Tibial nerve (tissue), 4 donors: ENCODE measurements at regions not wholly inside any gene's neighbourhood (a gene's known extent, or its start where the extent isn't known, plus 50 kb on each side); places are given as distances from the start of the nearest gene placed in this dataset.

Source experiments
- DNase-seq, 2 donors: peaks; one replicate each; pipeline ENCODE4 v3.0.0-alpha.2; 2019; ENCODE audit warnings: low spot score in 2 of 2
- H3K27ac ChIP-seq, 4 donors: fragments of 200-600 bp; sonication (generic) in 3 of 4; one replicate each; pipeline ENCODE4 v1.5.1; 2017 to 2019; ENCODE audit warnings: mild to moderate bottlenecking in 1 of 4
- H3K27me3 ChIP-seq, 2 donors: fragments of 200-600 bp; sonication (generic) in 1 of 2; one replicate each; pipeline versions ENCODE4 v1.5.1 to v1.6.0; 2017 to 2019
- H3K36me3 ChIP-seq, 3 donors: fragments of 200-600 bp; sonication (generic); one replicate each; pipeline ENCODE4 v1.5.1; 2018 to 2019
- H3K4me1 ChIP-seq, 4 donors: fragments of 200-600 bp; sonication (generic) in 3 of 4; one replicate each; pipeline ENCODE4 v1.5.1; 2017 to 2019
- H3K4me3 ChIP-seq, 4 donors: fragments of 200-600 bp; sonication (generic) in 3 of 4; one replicate each; pipeline ENCODE4 v1.5.1; 2017 to 2019; ENCODE audit warnings: mild to moderate bottlenecking in 1 of 4, moderate library complexity in 1 of 4
- H3K9me3 ChIP-seq, 4 donors: fragments of 200-600 bp; sonication (generic) in 3 of 4; one replicate each; pipeline ENCODE4 v1.5.1; 2017 to 2019
- EP300 ChIP-seq, 2 donors: sonication (generic); formaldehyde crosslinking; IDR thresholded peaks; one replicate each; pipeline ENCODE4 v1.6.1; 2017; ENCODE audit warnings: antibody characterized with exemption in 2 of 2, mild to moderate bottlenecking in 1 of 2
- POLR2A ChIP-seq, 2 donors: fragments of 450-650 bp; IDR thresholded peaks; one replicate each; pipeline ENCODE4 v1.6.1; 2017; ENCODE audit warnings: antibody characterized with exemption in 2 of 2, mild to moderate bottlenecking in 2 of 2, moderate library complexity in 2 of 2
- WGBS, 2 donors: methylation state at CpG; one replicate each; pipeline ENCODE4 v1.1.5; 2018; 5-methylcytosine and 5-hydroxymethylcytosine counted together
- TF ChIP-seq, protein P1 (sequence below), 5 experiments: fragments of 200-600 bp in 3 of 5; fragments of 450-650 bp in 2 of 5; sonication (generic) in 3 of 5; IDR thresholded peaks; one replicate each; pipeline ENCODE4 v1.5.1; 2016 to 2019; ENCODE audit warnings: antibody characterized with exemption in 5 of 5, mild to moderate bottlenecking in 3 of 5, moderate library complexity in 2 of 5

DNA sequence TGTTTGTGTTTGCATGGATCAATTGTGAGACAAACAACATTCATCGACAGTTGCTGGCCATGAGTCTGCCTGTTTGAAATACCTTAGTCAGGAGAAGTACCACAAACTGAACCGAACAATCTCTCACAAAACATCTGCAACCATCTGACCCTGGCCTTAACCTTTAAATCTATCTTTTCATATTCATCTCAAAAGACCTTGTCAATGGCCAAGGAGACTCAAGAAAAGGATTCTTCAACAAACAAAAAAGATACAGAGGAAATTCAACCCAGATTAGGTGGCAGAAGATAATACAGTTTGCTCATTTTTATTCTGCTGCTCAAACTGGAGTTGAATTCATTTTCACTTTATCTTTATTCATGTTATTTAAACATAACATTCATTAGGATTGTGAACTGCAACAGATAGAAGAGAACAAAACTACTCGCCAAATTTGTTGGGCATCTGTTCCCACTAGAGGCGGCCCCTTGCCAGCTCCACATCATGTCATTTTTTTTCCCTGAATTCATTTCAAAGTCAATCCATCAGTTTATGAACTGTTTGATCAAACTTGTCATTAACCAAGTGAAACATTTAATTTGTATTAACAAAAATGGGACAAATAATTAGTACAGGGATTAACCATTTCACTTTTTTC lies 152.3 kb upstream of the OTX2 start:
- Histone ChIP-seq H3K27ac (no peak overlapping the region), H3K4me1 (no peaks in the 10 kb centered on the region), H3K27me3 (no peaks in the 10 kb centered on the region), H3K4me3 (no peak overlapping the region), H3K36me3 (no peaks in the 10 kb centered on the region), H3K9me3 (no peaks in the 10 kb centered on the region)
- DNase-seq, result no peak
- 82 to 84% methylated on average over 4 of the region's 4 CpGs for WGBS, 2 donors
- no peak for TF ChIP-seq EP300 (IDR thresholded peaks at IDR 0.05)
- TF ChIP-seq, protein P1, sequence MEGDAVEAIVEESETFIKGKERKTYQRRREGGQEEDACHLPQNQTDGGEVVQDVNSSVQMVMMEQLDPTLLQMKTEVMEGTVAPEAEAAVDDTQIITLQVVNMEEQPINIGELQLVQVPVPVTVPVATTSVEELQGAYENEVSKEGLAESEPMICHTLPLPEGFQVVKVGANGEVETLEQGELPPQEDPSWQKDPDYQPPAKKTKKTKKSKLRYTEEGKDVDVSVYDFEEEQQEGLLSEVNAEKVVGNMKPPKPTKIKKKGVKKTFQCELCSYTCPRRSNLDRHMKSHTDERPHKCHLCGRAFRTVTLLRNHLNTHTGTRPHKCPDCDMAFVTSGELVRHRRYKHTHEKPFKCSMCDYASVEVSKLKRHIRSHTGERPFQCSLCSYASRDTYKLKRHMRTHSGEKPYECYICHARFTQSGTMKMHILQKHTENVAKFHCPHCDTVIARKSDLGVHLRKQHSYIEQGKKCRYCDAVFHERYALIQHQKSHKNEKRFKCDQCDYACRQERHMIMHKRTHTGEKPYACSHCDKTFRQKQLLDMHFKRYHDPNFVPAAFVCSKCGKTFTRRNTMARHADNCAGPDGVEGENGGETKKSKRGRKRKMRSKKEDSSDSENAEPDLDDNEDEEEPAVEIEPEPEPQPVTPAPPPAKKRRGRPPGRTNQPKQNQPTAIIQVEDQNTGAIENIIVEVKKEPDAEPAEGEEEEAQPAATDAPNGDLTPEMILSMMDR (IDR thresholded peaks at IDR 0.05), result no peak
- TF ChIP-seq POLR2A (IDR thresholded peaks at IDR 0.05), result no peak

DNA sequence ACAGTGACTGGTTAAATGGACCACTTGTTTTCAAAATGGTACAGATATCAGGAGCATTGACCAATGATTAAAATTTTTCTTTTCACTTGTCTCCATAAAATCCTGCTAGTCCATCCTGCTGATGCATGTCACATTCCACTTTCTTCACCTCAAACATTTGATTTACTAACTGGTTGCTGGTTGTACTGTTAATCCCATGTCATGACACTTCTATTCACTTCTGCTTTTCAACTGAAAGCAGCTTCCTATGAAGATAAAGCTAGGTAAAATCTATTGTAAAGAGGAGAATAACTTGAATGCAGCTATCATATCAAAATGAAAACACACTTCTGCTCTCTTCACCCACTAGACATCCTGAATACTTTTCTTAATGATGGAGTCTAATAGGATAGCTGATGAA lies 149.6 kb upstream of the OTX2 start:
- H3K4me3 ChIP-seq, result no peak overlapping the region
- H3K27me3 ChIP-seq, result no peaks in the 10 kb centered on the region
- no peaks in the 10 kb centered on the region for H3K4me1 ChIP-seq
- H3K9me3 ChIP-seq, result no peaks in the 10 kb centered on the region
- TF ChIP-seq EP300 (IDR thresholded peaks at IDR 0.05) (no peak), POLR2A (IDR thresholded peaks at IDR 0.05) (no peak)
- TF ChIP-seq, protein P1 (IDR thresholded peaks at IDR 0.05), result no peak
- H3K27ac ChIP-seq, result no peak overlapping the region
- no peaks in the 10 kb centered on the region for H3K36me3 ChIP-seq
- DNase-seq, result no peak

DNA sequence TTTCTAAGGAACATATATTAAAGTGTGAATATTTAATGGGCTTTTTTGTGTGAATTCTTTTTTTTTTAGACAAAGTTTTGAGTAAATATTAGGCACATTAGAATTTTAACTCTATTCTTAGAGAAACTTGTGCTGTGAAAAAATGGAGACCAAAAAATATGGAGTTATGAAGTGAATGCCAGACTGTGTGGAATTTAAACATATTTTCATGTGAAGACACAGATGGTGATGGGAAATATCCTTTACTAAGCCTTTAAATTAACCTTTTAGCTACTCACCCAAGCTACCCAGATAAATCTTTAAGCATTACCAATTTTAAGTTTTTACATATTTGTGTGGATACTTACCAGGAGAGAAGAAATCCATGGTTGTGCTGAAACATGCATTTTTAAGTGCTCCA lies 148.8 kb upstream of the OTX2 start:
- no peaks in the 10 kb centered on the region for H3K4me1 ChIP-seq
- TF ChIP-seq EP300 (IDR thresholded peaks at IDR 0.05) (no peak), POLR2A (IDR thresholded peaks at IDR 0.05) (no peak)
- TF ChIP-seq, protein P1 (IDR thresholded peaks at IDR 0.05), result no peak
- H3K27ac ChIP-seq, result no peak overlapping the region
- DNase-seq, result no peak
- H3K36me3 ChIP-seq, result no peaks in the 10 kb centered on the region
- no peak overlapping the region for H3K4me3 ChIP-seq
- H3K9me3 ChIP-seq, result no peaks in the 10 kb centered on the region
- no peaks in the 10 kb centered on the region for H3K27me3 ChIP-seq

DNA sequence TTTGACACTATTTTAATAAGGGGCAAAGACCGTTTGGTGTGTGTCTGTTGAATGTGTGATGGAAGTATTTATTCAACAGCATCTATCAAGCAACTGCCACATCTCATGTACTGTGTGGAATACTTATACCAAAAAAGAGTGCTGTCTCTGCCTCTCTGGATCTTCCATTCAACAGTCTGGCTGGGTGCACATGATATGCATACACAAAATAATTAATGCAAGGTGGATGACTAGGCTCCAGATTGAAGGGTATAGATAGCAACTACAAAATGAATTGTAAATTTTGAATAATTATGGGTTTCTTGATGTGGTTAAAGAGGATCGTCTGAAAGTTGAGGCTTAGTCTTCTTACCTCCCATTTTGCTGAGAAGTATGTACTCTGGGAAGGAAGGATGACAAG lies 145.9 kb upstream of the OTX2 start:
- Histone ChIP-seq H3K4me1 (no peaks in the 10 kb centered on the region), H3K27ac (no peak overlapping the region), H3K27me3 (no peaks in the 10 kb centered on the region), H3K4me3 (no peak overlapping the region), H3K9me3 (no peaks in the 10 kb centered on the region), H3K36me3 (no peaks in the 10 kb centered on the region)
- TF ChIP-seq, protein P1 (IDR thresholded peaks at IDR 0.05), result no peak
- TF ChIP-seq EP300 (IDR thresholded peaks at IDR 0.05) (no peak), POLR2A (IDR thresholded peaks at IDR 0.05) (no peak)
- 67 to 69% methylated on average over 2 of the region's 2 CpGs for WGBS, 2 donors
- DNase-seq, result no peak

DNA sequence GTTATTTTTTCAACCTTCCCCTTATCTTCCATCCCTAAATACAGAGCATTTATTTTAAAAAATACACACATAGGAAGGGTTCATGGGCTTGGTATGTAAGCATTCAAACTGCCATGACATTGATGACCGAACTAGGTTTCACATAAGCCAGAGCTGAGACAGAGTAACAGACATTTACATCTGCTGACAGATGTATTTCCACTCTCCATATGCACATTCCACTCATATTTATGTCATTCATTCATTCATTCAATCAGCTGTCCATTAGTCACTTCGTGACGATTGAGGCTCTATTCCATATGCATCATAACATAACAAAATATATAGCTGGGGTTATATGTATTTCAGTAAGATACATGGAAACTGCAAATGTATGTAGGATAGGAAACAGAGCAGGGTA lies 145.5 kb upstream of the OTX2 start:
- Histone ChIP-seq H3K36me3 (no peaks in the 10 kb centered on the region), H3K27ac (no peak overlapping the region), H3K4me3 (no peak overlapping the region), H3K4me1 (no peaks in the 10 kb centered on the region), H3K27me3 (no peaks in the 10 kb centered on the region), H3K9me3 (no peaks in the 10 kb centered on the region)
- DNase-seq, result no peak
- TF ChIP-seq EP300 (IDR thresholded peaks at IDR 0.05), result no peak
- TF ChIP-seq, protein P1 (IDR thresholded peaks at IDR 0.05), result no peak
- no peak for TF ChIP-seq POLR2A (IDR thresholded peaks at IDR 0.05)
- WGBS, 2 donors, result 81 to 86% methylated on average over 3 of the region's 3 CpGs
